NCI-H187 (cell line): ENCODE measurements at regions not wholly inside any gene's neighbourhood (a gene's known extent, or its start where the extent isn't known, plus 50 kb on each side); places are given as distances from the start of the nearest gene placed in this dataset.

Experiments
- DNase-seq, 2 experiments: peaks; one replicate each; lab custom pipeline; 2025; lab: John Stamatoyannopoulos, UW

- no peak for DNase-seq
Observed at GRCh38 chr20:50426866-50427718, 83.1 kb upstream of the PTPN1 start.

- DNase-seq: no peak
Observed at GRCh38 chr20:50427719-50428083, 82.5 kb upstream of the PTPN1 start.

GRCh38 chr20:50428097-50428828, 81.9 kb upstream of the PTPN1 start:
- DNase-seq: no peak

GRCh38 chr20:50429412-50429811, 80.8 kb upstream of the PTPN1 start:
- no peak for DNase-seq

GRCh38 chr20:50431066-50431450, 79.1 kb upstream of the PTPN1 start:
- DNase-seq: no peak

- DNase-seq: no peak
Observed at GRCh38 chr20:50433001-50433761, 77.0 kb upstream of the PTPN1 start.

- no peak for DNase-seq
Observed at GRCh38 chr20:50434321-50434652, 75.9 kb upstream of the PTPN1 start.

GRCh38 chr20:50434653-50435396, 75.4 kb upstream of the PTPN1 start:
- no peak for DNase-seq

GRCh38 chr20:50435397-50436051, 74.7 kb upstream of the PTPN1 start:
- DNase-seq: no peak

GRCh38 chr20:50436052-50436656, 74.0 kb upstream of the PTPN1 start:
- DNase-seq: no peak

- DNase-seq: no peak
Observed at GRCh38 chr20:50436696-50437095, 73.5 kb upstream of the PTPN1 start.

- DNase-seq: no peak
Observed at GRCh38 chr20:50438986-50439407, 71.2 kb upstream of the PTPN1 start.

GRCh38 chr20:50439539-50440453, 70.4 kb upstream of the PTPN1 start:
- no peak for DNase-seq

- DNase-seq: no peak
Observed at GRCh38 chr20:50442512-50442911, 67.7 kb upstream of the PTPN1 start.

- no peak for DNase-seq
Observed at GRCh38 chr20:50445354-50446151, 64.6 kb upstream of the PTPN1 start.

GRCh38 chr20:50446351-50447101, 63.7 kb upstream of the PTPN1 start:
- no peak for DNase-seq

GRCh38 chr20:50447102-50447804, 62.9 kb upstream of the PTPN1 start:
- no peak for DNase-seq

GRCh38 chr20:50447817-50448216, 62.4 kb upstream of the PTPN1 start:
- DNase-seq: no peak
